ENCODE measurements at regions not wholly inside any gene's neighbourhood (a gene's known extent, or its start where the extent isn't known, plus 50 kb on each side); places are given as distances from the start of the nearest gene placed in this dataset.
"Not testable (repeated sequence)": the region's sequence is repeated elsewhere in the genome, so short reads cannot be mapped to it uniquely, and the experiment has no call there.

- DNase-seq = no peak
These were observed 70.7 kb upstream of the TAB2 start for GRCh38 chr6:149246691-149247384.

DNA sequence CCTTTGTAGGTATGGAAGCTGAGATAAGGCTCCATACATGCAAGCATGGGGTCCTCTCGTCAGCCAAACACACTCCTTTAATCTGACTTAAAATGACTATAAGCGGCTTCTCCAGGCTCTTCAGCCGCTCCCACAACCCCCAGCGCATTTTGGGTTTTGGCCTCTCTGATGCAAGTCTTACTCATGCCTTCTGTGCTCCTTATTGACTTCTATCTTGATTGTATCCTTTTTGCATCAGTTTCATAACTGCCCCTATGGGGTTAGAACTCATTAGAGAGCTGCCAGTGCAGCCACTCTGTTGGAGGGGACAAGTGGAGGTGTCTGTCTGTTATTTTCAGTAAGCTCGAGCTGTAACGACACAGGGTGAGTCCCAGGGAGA lies 70.1 kb upstream of the TAB2 start:
- DNase-seq = no peak

DNA sequence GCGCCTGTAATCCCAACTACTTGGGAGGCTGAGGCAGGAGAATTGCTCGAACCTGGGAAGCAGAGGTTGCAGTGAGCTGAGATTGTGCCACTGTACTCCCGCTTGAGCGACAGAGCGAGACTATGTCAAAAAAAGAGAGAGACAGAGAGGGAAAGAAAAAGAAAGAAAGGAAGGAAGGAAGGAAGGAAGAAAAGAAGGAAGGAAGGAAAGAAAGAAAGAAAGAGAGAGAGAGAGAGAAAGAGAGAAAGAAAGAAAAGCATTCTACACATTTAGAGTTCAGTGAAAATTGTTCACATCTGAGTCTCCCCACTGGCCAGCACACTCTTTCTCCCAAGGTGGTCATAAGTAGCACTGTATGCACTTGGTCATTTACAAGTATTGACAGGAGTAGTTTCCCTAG lies 69.2 kb upstream of the TAB2 start:
- not testable (repeated sequence) for DNase-seq

DNA sequence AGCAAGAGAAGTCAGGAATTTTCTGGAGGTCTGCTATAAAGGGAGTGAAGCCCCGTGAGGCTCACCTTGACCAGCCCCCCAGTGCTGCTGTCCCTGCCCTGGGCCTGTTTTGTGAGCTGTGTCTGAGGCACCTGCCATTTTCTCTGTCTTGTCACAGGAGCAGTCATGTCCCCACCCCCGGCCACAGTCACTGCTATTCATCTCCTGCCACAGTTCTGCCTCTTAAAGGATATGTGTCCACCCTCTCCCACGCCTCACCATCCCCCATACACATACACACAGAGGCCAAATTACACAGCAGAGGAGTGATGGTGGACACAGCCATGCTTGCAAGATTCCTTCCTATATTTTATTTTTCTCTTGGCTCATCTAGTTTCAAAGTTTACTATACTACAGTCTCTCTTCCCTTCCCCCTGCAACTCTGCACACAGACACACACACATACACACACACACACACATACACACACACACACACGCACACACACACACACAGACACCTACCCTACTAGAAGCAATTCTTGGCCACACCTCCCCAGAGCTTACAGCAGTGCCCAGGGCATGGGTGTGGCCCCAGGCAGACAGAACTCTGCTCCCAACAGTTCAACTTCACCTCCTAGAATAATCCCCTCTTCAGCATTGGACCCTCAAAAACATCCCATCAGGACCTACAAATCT lies 68.7 kb upstream of the TAB2 start:
- no peak for DNase-seq

GRCh38 chr6:149249370-149250357 lies 67.8 kb upstream of the TAB2 start:
- DNase-seq = no peak

DNA sequence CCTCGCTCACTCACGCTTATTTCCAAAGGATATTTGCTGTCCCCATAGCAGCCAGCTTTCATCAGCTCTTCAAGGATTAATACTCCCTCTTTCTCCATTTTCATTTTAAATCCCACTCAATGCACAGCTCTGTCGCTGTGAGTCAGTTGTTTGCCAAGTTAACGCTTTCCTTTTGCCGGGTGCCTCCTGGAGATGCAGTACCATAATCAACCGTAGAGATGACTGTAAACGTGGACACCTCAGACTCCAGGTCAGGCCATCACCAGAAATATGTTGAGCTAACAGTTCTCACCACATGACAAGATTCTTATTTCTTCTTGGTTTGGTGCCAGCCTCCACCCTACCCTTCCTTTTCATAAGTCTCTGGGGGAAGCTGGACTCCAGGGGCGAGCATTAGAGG lies 66.6 kb upstream of the TAB2 start:
- DNase-seq = no peak

DNA sequence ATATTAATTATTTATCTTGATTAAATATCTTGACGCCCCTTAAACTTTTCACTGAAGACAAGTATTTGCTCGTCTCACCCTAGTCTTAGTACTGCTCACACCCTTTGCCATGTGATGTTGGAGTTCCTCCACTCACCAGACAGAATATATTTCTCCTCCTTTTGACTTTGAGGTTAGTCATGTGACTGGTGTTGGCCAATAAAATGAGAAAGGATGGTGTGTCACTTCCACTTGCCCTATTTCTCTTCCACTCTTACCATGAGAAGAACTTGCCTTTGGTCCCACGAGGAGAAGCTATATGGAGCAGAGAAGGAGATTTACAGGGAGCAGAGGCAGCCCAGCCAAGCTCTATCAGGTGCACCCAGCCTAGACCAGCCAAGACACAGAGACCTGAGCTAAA lies 64.9 kb upstream of the TAB2 start:
- DNase-seq = no peak

DNA sequence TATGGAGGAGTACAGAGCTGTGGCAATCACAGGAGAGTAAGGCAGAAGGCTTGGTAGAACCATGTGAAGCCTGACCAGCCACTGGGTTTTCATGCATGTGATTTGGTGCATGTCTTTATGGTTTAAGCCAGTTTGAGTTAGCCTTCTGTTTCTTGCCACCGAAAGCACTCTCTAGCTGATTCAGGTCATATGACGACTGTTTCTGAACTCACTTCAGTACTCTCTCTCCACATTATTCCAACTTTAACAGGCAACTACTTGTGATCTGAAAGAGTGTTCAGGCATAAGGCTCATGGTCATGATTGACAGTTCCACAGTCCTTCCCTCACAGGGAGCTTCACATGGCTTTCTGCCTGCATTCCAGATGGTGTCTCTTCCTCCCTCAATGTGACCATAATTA lies 63.3 kb upstream of the TAB2 start:
- no peak for DNase-seq

DNA sequence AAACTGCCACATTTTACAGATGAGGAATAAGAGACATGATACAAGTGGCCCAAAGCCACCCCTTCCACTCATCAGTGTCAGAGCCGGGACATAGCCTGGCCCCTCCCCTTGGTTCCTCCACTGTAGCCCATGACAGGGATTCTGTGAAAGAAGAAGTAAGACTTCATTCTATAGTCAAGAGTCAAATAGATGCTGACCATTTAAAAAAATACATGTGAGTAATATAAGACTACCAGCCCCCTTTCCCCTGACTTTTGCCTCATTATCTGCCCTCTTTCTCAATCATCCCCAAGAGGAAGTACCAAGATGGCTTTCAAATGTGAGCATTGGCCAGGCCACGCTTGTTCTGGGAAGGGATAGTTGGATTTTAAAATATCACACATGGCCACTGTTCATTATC lies 57.8 kb upstream of the TAB2 start:
- no peak for DNase-seq

- DNase-seq = no peak
These were observed 57.2 kb upstream of the TAB2 start for GRCh38 chr6:149260214-149260874.

- DNase-seq = no peak
These were observed 56.0 kb upstream of the TAB2 start for GRCh38 chr6:149261364-149262040.

GRCh38 chr6:149263321-149263720 lies 54.2 kb upstream of the TAB2 start:
- no peak for DNase-seq

- peak; percentile 40 for DNase-seq
These were observed 52.9 kb upstream of the TAB2 start for GRCh38 chr6:149264629-149265028.

GRCh38 chr6:149265945-149266344 lies 51.6 kb upstream of the TAB2 start:
- no peak for DNase-seq

DNA sequence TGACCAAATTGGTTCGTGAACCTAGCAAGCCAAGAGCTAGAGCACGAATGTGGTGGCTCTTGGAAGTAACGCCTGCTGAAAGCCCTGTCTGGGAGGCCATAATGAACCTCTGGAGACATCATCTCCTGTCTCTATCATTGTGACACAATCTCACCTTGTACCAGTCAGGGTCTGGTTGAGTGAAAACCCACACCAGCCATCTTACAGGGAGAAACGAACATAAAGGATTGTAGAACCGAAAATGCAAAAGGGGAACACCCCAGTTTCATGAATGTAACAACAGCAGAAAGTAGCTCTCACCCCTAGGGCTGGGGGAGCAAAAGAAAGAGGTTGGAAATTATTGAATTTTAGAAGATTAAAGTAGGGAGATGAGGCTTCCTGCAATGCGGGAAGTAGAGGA lies 50.9 kb upstream of the TAB2 start:
- DNase-seq = no peak

GRCh38 chr6:149267072-149267471 lies 50.4 kb upstream of the TAB2 start:
- DNase-seq = no peak

DNA sequence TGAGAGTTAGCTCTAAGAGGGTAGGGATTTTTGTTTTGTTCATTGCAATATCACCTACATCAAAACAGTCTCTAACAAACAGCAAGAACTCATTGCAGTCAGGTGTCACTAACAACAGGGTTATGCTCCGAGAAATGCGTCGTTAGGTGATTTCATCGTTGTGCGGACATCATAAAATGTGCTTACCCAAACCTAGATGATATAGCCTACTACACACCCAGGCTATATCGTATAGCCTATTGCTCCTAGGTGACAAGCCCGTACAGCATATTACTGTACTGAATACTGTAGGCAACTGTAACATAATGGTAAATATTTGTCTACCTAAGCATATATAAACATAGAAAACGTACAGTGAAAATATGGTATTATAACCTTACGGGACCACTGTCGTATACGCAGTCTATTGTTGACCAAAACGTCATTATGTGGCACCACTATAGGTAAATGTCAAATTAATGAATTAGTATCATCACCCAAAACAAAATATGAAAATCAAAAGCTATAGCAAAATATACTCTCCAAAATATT lies 49.9 kb upstream of the TAB2 start:
- DNase-seq = no peak

Data from activated gamma-delta T cell treated with Interleukin-2 at 50 U/mL for 16 hours (primary cell).